CD4-positive, alpha-beta T cell treated with Interleukin-2 at 100 ng/mL for 4 hours (primary cell): ENCODE measurements at regions not wholly inside any gene's neighbourhood (a gene's known extent, or its start where the extent isn't known, plus 50 kb on each side); places are given as distances from the start of the nearest gene placed in this dataset.
"Not testable (repeated sequence)": the region's sequence is repeated elsewhere in the genome, so short reads cannot be mapped to it uniquely, and the experiment has no call there.

Experiments
- DNase-seq: peaks from one replicate; pipeline ENCODE4 v3.0.0-alpha.2; 2020; ENCODE audit warnings: low spot score

DNA sequence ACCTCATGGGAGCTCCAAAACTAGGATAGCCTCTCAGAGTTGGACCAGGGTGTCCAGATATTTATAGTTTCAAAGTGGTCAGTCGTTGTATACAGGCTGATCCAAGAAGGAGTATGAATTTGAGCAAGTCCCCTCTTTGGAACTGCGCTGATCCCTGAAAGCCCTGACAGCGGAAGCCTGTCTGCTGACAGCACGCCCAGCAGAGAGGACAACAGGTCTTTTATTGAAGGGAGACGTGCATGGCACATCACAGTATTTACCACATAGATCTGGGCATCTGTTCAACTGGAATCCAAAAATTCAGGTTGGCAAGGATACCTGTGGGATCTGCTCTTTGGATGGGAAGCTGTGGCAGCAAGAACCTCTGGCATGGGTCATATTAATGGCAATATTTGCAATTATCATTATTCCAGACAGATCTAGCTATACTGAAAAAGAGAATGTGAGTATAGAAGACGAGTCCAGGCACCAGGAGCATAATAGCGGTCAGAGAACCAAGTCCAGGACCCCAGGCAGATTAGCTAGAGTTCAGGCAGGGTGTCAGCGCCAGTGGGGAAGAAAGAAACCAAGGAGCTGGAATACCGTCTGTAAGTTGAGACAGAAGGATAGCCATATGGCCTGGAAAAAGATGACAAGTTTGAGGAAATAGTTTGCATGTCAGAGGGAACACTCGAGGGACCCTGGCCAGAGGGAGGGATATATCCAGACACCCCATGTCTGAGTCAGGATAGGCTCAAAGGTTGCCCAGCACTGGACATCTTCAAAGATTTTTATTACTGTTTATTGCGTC, 260.4 kb upstream of the FANCL start:
- DNase-seq = no peak

GRCh38 chr2:58497168-58497567, 256.0 kb upstream of the FANCL start:
- DNase-seq = no peak

DNA sequence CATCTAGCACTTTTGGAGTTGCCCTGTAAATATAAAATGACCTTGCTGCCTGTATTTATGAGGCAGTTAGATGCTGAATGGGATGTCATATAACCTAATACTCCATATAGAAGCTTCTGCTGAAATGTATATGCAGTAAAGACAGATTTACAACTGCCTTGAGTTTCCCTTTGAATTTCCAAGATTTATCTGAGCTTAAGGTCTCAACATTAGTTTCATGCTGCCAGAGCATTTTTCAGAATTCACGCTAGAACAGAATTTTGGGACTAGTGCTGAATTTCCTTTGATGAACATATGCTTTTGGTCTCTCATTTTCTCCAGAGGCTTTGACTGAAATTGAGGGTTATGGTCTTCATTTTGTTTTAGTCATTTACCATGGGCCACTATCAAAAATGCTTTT, 254.7 kb upstream of the FANCL start:
- DNase-seq = no peak

DNA sequence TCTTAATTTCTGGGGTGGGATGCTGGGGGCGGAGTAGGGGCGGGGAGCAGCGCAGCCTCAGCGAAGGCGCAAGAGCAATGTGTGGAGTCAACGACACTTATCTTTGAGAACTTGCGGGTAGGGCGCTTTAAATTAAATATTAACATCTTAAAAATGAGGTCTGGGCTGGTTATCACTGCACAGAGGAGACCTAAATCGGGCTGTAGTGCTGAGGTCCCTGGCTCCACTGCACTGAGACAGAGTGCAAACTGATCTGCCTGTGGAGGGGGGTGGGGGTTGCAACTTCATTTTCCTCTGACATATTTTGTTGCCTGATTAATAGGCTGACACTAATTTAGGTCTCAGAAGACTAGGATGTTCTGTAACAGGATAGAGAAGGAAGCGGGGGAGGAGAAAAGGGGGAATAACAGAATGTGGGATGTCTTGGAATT, 253.0 kb upstream of the FANCL start:
- DNase-seq = no peak

DNA sequence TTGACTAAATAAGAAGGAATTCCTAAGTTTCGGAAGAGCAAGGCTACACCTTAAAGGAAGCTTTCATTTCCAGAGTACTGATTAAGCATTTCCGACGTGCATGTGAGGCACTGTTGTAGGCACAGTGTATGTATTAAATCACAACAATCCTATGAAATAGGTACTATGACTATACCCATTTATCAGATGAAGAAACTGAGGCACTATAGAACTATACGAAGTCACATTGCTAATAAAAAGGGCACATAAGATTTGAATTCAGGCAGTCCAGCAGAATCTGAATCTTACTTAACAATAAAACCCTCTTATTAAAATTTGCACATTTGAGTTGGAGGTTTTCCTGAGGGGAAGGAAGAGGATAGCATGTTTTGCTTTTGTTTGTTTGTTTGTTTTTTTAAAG, 243.5 kb upstream of the FANCL start:
- DNase-seq = no peak

GRCh38 chr2:58484221-58484620, 243.1 kb upstream of the FANCL start:
- DNase-seq = no peak

DNA sequence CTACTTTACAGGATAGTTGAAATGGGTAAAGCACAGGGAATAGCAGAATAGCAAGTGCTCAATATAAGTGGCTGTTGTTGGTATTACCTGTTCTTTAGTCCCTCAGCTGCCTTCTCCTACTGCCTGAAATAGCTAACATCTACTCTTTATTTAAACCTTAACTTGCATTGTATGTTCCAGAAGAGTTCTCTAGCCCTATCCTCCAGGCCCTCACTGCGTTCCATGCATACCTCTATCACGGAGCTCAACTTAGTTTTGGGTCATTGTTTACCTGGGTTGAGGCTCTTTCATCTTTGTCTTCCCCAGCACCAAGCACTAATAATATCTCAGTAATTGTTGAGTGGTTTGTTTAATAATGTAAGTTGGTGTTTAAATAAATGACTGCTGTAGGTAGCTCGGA, 242.2 kb upstream of the FANCL start:
- DNase-seq = no peak

- DNase-seq = no peak
Observed at GRCh38 chr2:58481670-58482069, 240.5 kb upstream of the FANCL start.

DNA sequence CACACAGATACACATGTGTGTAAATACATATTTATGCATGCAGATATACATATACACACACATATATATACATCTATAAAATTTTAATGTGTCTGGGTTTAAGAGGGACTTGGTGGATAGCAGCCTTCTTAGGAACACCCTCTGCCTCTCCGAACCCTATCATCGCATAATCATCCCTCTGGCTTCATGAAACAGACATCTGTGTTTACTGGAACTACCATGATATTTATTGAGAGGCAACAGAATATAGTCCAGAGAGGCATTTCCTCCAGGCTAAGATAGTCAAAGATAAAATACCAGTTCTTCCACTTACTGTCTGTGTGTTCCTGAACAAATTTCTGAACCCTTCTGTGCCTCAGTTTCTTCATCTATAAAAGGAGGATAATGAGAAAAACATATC, 239.0 kb upstream of the FANCL start:
- no peak for DNase-seq

DNA sequence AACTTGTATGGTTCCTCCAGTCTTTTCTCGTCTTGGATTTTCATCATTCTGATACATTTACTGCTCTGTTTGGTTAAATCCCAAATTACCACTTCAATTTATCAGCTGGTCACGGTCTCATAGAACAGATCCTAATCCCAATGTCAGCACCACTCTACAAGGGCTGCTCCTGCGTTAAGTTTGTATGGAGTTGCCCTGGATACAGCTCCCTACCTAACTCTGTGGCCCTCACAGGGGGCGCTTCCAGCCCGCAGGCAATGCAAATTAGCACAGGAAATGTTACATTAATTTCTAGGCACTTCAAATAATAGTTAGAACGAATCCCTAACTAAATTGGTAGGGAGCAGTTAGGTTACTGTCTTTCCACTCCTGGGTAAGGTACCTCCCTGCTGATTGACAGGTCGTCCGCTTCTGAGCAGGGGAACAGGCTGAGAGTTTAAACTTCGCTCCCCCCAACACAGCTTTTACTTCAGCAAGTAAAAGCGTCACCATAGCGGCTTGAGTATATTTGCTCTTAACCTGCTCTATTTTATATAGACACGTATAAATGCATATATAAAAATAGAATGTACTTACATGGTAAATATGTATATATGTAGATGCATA, 238.5 kb upstream of the FANCL start:
- DNase-seq = no peak

- no peak for DNase-seq
Observed at GRCh38 chr2:58476556-58476955, 235.4 kb upstream of the FANCL start.

DNA sequence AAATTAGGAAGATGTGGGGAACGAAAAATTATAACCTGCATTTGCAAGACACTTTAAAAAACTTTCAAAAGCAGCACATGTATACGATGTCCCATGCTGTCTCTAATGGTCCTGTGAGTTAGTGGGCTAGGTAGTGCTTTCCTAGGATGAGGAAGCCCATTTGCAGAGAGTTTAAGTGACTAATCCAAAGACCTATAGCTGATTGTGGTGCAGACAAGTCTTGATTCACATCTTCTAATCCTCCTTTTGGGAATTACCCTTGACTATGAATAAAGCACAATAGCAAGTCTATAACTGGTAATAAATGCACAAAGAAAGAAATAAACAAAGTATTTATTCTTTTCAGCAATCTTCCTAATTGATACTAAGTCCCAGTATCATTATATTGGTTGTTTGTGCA, 234.6 kb upstream of the FANCL start:
- DNase-seq = no peak

DNA sequence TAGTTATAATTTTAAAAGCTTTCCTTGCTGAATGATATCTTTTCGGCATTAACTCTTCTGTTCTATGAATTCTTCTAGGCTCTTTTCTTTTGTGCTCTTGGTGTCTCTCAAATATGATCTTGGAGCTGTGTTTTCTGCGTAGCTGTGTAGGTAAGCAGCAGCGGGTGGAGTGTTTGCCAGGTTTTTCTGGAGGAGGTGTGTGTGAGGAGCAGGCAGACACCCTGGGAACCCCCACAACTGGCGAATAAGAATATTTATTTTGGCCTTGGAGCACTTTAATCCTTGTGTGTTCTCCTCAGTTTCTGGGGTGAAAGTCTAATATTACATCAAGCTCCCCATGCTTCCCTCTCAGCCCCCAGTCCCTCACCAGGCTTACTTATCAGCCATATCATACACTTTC, 232.0 kb upstream of the FANCL start:
- DNase-seq = no peak

DNA sequence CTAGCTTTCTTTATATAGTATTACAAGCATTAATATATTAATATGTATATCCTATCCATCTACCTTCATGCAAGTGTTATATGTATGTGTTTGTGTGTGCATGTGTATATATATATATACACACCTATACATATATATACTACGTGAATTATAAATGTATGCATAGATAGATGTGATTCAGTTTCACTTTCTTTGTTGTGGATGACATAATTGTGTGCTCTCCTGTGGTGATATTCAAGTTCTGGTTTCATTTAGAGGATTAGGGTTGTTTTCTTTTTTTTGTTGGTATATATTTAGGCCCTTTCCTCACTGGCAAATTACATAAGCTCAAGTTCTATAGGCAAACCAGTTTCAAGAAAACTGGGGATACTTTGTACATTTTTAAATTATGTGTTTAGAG, 225.7 kb upstream of the FANCL start:
- no peak for DNase-seq

DNA sequence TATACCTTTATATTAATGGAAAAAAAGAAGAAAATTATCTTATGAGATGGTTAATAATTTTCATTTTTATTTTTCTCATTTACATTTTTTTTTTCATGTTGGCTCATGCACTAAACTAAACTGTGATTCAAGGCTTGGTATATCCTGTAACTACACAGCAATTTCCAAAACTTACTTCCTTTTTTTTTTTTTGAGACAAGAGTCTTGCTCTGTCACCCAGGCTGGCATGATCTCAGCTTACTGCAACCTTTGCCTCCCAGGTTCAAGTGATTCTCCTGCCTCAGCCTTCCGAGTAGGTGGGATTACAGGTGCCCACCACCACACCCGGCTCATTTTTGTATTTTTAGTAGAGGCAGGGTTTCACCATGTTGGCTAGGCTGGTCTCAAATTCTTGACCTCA, 224.9 kb upstream of the FANCL start:
- not testable (repeated sequence) for DNase-seq

DNA sequence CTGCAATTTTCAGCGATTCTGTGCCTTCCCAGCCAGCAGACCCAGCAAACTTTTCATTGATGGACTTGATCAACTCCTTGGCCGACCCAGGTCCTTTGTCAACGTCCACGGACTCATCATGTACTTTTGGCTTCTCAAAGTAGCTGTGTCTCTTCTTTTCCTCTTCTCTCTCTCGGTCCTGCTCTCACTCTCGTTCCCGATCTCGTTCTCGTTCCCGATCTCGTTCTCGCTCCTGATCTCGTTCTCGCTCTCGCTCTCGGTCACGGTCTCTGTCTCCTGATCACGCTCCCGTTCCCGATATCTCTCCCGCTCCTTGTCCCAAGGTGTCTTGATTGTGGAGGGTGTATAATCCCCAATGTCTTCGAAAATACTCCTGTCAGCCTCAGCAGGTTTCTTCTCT, 219.5 kb upstream of the FANCL start:
- DNase-seq = no peak

DNA sequence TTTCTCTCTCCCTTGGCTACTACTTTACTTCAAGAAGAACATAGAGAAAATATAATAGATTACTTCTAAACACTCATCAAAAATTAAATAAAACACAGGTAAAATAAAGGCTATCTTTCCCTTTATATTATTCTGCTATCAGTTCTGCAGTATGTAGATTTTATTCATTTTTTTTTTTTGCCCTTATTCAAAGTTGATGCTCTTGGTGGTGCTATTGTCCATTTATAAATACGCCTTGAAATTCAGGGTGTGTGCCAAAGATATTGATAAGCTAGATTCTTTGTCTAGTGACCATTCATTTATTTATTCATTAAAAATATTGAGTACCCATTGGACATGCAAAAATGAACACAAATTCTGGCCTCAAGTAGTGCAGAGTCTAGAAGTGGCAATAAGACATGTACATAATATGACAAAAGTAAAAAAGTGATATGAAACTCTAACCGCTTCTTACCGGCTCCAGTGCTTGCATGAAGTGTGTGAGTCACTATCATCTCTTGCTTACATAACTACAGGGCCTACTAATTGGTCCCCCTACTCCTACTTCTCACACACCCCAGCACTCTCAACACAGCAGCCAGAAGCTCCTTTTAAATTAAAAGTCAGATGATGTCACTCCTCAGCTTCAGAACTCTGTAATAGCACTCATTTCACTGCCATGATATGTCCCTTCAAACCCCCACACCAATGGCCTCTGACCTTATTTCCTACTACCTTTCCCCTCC, 208.3 kb upstream of the FANCL start:
- DNase-seq = no peak

- DNase-seq = no peak
Observed at GRCh38 chr2:58448845-58449244, 207.7 kb upstream of the FANCL start.

DNA sequence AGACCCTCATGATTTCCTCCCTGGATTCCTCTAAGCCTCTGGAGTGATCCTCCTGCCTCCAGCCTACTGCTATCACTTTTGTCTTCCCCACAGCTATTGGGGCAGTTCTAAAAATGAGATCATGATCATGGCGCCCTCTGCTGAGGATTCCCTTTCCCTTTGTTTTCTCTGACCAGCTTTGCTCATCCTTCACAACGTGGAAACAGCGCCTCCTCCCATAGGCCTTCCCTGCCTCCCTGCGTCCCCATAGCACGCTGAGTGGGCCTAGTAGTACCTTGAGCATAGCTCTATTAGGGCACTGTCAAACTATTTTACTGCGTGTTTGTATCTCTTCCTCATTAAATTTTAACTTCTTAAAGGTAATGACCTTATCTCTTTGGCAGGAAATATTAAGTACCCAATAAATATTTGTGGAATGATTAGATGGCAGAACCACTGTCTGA, 207.0 kb upstream of the FANCL start:
- DNase-seq = no peak

GRCh38 chr2:58447586-58447985, 206.5 kb upstream of the FANCL start:
- no peak for DNase-seq

GRCh38 chr2:58441643-58442042, 200.5 kb upstream of the FANCL start:
- DNase-seq = no peak

GRCh38 chr2:58436872-58437271, 195.7 kb upstream of the FANCL start:
- DNase-seq = no peak

DNA sequence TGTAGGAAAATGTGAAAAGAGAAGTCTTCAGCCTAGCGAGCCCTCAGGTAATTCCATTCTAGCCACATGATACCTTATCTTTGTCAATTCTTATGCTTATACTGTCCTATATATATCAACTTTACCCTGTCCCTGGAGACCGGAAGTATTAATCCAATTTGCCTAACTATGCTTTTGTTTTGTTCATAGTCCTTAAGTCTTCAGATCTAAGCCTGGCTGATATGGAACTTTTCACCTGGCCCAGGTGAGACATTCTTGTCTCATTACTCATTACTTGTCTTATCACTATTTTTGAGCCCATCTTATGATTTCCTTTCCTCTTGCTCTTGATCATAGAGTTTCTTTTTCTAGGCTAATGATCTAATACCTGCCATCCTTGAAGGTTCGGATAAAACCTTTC, 194.1 kb upstream of the FANCL start:
- no peak for DNase-seq
